Sigmoid colon (tissue), 4 donors: ENCODE measurements at regions not wholly inside any gene's neighbourhood (a gene's known extent, or its start where the extent isn't known, plus 50 kb on each side); places are given as distances from the start of the nearest gene placed in this dataset.

Experiments used
- EP300 ChIP-seq, 4 donors: sonication (generic); formaldehyde crosslinking; IDR thresholded peaks; one replicate each; pipeline ENCODE4 v1.6.1; 2017; ENCODE audit warnings: antibody characterized with exemption in 4 of 4
- POLR2A ChIP-seq, 2 donors: fragments of 450-650 bp; IDR thresholded peaks; one replicate each; pipeline ENCODE4 v1.6.1; 2016; ENCODE audit warnings: antibody characterized with exemption in 2 of 2, mild to moderate bottlenecking in 2 of 2, moderate library complexity in 2 of 2
- TF ChIP-seq, protein P1 (sequence below), 4 experiments: fragments of 450-650 bp in 3 of 4; fragments of 200-600 bp in 1 of 4; IDR thresholded peaks; one replicate each; pipeline ENCODE4 v1.5.1; 2016 to 2019; ENCODE audit warnings: antibody characterized with exemption in 4 of 4, mild to moderate bottlenecking in 3 of 4, moderate library complexity in 2 of 4

DNA sequence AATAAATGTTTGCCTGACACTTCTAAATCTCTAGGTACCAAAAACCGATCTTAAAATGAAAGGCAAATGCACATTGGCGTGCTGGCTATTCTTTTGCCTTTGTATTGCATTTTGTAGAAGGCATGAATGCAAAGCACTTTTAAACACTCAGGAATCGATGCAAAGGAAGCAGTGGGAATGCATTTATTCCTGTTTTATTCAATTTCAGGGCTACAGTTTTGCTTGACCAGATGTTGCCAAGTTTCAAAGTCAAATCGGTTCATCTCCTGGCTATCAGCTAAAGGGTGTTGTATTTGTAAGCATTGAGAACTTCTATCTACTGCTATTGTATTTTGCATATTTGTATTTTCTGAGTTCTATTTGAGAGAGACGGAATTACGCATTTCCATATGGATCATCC is 659.8 kb upstream of the SLC35B3 start:
- TF ChIP-seq EP300 (IDR thresholded peaks at IDR 0.05) (no peak), POLR2A (IDR thresholded peaks at IDR 0.05) (no peak)
- TF ChIP-seq, protein P1, sequence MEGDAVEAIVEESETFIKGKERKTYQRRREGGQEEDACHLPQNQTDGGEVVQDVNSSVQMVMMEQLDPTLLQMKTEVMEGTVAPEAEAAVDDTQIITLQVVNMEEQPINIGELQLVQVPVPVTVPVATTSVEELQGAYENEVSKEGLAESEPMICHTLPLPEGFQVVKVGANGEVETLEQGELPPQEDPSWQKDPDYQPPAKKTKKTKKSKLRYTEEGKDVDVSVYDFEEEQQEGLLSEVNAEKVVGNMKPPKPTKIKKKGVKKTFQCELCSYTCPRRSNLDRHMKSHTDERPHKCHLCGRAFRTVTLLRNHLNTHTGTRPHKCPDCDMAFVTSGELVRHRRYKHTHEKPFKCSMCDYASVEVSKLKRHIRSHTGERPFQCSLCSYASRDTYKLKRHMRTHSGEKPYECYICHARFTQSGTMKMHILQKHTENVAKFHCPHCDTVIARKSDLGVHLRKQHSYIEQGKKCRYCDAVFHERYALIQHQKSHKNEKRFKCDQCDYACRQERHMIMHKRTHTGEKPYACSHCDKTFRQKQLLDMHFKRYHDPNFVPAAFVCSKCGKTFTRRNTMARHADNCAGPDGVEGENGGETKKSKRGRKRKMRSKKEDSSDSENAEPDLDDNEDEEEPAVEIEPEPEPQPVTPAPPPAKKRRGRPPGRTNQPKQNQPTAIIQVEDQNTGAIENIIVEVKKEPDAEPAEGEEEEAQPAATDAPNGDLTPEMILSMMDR (IDR thresholded peaks at IDR 0.05) = no peak
